ENCODE measurements at regions not wholly inside any gene's neighbourhood (a gene's known extent, or its start where the extent isn't known, plus 50 kb on each side); places are given as distances from the start of the nearest gene placed in this dataset.

GRCh38 chr7:106182904-106183303 is 70.8 kb upstream of the SYPL1 start:
- no peak for TF ChIP-seq CTCF (IDR thresholded peaks at IDR 0.05)
- TF ChIP-seq POLR2A (IDR thresholded peaks at IDR 0.05): no peak
